ENCODE measurements at regions not wholly inside any gene's neighbourhood (a gene's known extent, or its start where the extent isn't known, plus 50 kb on each side); places are given as distances from the start of the nearest gene placed in this dataset.

DNA sequence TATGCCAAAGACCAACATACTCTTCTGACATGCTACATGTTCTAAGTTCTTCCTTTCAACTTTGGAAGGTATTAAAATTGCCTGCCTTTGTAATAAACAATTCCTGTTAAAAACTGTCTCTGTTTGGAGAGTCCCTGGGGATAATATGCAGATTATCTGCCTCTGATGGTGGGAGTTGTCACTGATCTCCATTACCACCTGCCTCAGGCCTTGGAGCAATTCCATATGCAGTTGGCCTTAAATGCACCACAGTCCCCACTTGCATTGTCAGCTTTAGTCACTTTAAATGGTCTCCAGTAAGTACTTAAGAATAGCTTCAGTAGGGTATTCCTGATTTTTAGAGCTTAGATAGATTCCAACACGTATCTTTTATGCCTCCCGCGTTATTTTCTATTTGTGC is 121.1 kb upstream of the GOLIM4 start:
- Histone ChIP-seq H3K9me3 (ENCODE audit: control insufficient read depth in 5 of 5, low read length in 5 of 5) (no peaks in the 10 kb centered on the region), H3K4me1 (ENCODE audit: control insufficient read depth in 5 of 5, insufficient read depth in 5 of 5, low read length in 5 of 5) (peaks cover 0 to 15% (median 11%) of the 10 kb centered on the region in 5 donors), H3K9ac (ENCODE audit: low read length in 5 of 5) (no peak overlapping the region), H3K27ac (ENCODE audit: low read depth, low read length) (no peak overlapping the region), H3K36me3 (ENCODE audit: control insufficient read depth in 5 of 5, insufficient read depth in 5 of 5, low read length in 5 of 5) (no peaks in the 10 kb centered on the region), H3K4me3 (ENCODE audit: low read depth in 1 of 5, low read length in 5 of 5) (no peak overlapping the region), H3K27me3 (ENCODE audit: control insufficient read depth in 5 of 5, insufficient read depth in 4 of 5, low read length in 5 of 5) (no peaks in the 10 kb centered on the region)

GRCh38 chr3:168213920-168214319 is 118.2 kb upstream of the GOLIM4 start:
- H3K4me3 ChIP-seq (ENCODE audit: low read depth in 1 of 5, low read length in 5 of 5): peak overlapping the region in 3 of 5 donors; percentile 13 to 30 (median 28)
- no peak overlapping the region for H3K9ac ChIP-seq (ENCODE audit: low read length in 5 of 5)
- H3K36me3 ChIP-seq (ENCODE audit: control insufficient read depth in 5 of 5, insufficient read depth in 5 of 5, low read length in 5 of 5): no peaks in the 10 kb centered on the region
- H3K27ac ChIP-seq (ENCODE audit: low read depth, low read length): no peak overlapping the region
- H3K4me1 ChIP-seq (ENCODE audit: control insufficient read depth in 5 of 5, insufficient read depth in 5 of 5, low read length in 5 of 5): peaks cover 0 to 17% (median 11%) of the 10 kb centered on the region in 5 donors
- no peaks in the 10 kb centered on the region for H3K27me3 ChIP-seq (ENCODE audit: control insufficient read depth in 5 of 5, insufficient read depth in 4 of 5, low read length in 5 of 5)
- H3K9me3 ChIP-seq (ENCODE audit: control insufficient read depth in 5 of 5, low read length in 5 of 5): no peaks in the 10 kb centered on the region

DNA sequence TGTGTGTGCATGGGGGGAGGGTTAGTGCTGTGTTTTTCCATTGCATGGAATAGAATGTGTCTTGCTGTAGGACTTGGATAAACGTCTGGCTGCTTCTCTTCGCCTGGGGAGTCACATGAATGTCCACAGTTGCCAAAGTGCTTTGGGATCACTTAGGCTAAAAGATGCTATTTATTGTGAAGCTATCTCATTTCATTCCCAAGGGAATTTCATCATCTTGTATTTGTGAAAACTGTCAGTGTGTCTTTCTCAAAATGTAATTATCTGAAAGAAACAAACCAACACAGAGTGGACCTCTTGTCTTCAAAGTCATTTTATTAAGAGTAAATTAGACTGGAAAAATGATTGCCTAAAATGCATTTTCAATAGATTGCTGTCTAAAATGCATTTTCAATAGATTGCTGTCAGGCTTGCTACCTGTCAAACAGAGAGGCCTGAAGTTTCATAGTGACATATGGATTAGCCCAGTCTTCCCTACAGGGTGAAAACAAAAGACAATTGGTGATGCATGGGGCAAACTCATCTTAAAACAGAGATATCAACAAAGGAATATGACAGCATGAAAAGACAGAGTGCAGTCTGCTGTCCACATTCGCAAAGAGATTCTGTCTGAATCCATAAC is 117.1 kb upstream of the GOLIM4 start:
- no peaks in the 10 kb centered on the region for H3K36me3 ChIP-seq (ENCODE audit: control insufficient read depth in 5 of 5, insufficient read depth in 5 of 5, low read length in 5 of 5)
- no peaks in the 10 kb centered on the region for H3K9me3 ChIP-seq (ENCODE audit: control insufficient read depth in 5 of 5, low read length in 5 of 5)
- H3K4me1 ChIP-seq (ENCODE audit: control insufficient read depth in 5 of 5, insufficient read depth in 5 of 5, low read length in 5 of 5): peaks cover 0 to 17% (median 11%) of the 10 kb centered on the region in 5 donors
- no peak overlapping the region for H3K4me3 ChIP-seq (ENCODE audit: low read depth in 1 of 5, low read length in 5 of 5)
- no peaks in the 10 kb centered on the region for H3K27me3 ChIP-seq (ENCODE audit: control insufficient read depth in 5 of 5, insufficient read depth in 4 of 5, low read length in 5 of 5)
- no peak overlapping the region for H3K9ac ChIP-seq (ENCODE audit: low read length in 5 of 5)
- no peak overlapping the region for H3K27ac ChIP-seq (ENCODE audit: low read depth, low read length)

- H3K4me3 ChIP-seq (ENCODE audit: low read depth in 1 of 5, low read length in 5 of 5): no peak overlapping the region
- no peak overlapping the region for H3K9ac ChIP-seq (ENCODE audit: low read length in 5 of 5)
- H3K4me1 ChIP-seq (ENCODE audit: control insufficient read depth in 5 of 5, insufficient read depth in 5 of 5, low read length in 5 of 5): no peaks in the 10 kb centered on the region
- no peaks in the 10 kb centered on the region for H3K9me3 ChIP-seq (ENCODE audit: control insufficient read depth in 5 of 5, low read length in 5 of 5)
- H3K27ac ChIP-seq (ENCODE audit: low read depth, low read length): no peak overlapping the region
- H3K27me3 ChIP-seq (ENCODE audit: control insufficient read depth in 5 of 5, insufficient read depth in 4 of 5, low read length in 5 of 5): no peaks in the 10 kb centered on the region
- no peaks in the 10 kb centered on the region for H3K36me3 ChIP-seq (ENCODE audit: control insufficient read depth in 5 of 5, insufficient read depth in 5 of 5, low read length in 5 of 5)
These were observed 109.7 kb upstream of the GOLIM4 start for GRCh38 chr3:168205451-168205850.

- no peaks in the 10 kb centered on the region for H3K4me1 ChIP-seq (ENCODE audit: control insufficient read depth in 5 of 5, insufficient read depth in 5 of 5, low read length in 5 of 5)
- H3K27me3 ChIP-seq (ENCODE audit: control insufficient read depth in 5 of 5, insufficient read depth in 4 of 5, low read length in 5 of 5): peaks cover 0 to 3% (median 0%) of the 10 kb centered on the region in 5 donors
- no peak overlapping the region for H3K9ac ChIP-seq (ENCODE audit: low read length in 5 of 5)
- H3K27ac ChIP-seq (ENCODE audit: low read depth, low read length): no peak overlapping the region
- H3K4me3 ChIP-seq (ENCODE audit: low read depth in 1 of 5, low read length in 5 of 5): no peak overlapping the region
- no peaks in the 10 kb centered on the region for H3K36me3 ChIP-seq (ENCODE audit: control insufficient read depth in 5 of 5, insufficient read depth in 5 of 5, low read length in 5 of 5)
- H3K9me3 ChIP-seq (ENCODE audit: control insufficient read depth in 5 of 5, low read length in 5 of 5): no peaks in the 10 kb centered on the region
These were observed 101.4 kb upstream of the GOLIM4 start for GRCh38 chr3:168197162-168197561.

DNA sequence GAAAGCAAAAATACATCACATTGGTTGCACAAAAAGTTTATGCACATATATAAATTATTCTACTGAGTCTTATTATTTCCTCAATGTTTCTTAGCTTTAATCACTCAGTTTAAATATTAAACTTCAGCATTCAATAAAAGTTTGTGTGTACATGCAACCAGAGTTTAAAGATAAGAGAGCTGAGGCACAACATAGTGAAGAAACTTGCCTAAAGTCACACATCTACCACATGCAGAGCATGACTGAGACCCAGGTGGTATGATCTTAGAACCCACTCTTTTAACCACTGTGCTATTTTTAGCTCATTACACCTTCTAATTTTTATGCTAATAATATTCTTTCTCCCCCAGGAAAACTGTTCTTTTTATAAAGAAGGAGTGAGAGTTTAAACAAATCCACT is 96.1 kb upstream of the GOLIM4 start:
- no peak overlapping the region for H3K27ac ChIP-seq (ENCODE audit: low read depth, low read length)
- H3K27me3 ChIP-seq (ENCODE audit: control insufficient read depth in 5 of 5, insufficient read depth in 4 of 5, low read length in 5 of 5): no peaks in the 10 kb centered on the region
- H3K36me3 ChIP-seq (ENCODE audit: control insufficient read depth in 5 of 5, insufficient read depth in 5 of 5, low read length in 5 of 5): no peaks in the 10 kb centered on the region
- no peaks in the 10 kb centered on the region for H3K9me3 ChIP-seq (ENCODE audit: control insufficient read depth in 5 of 5, low read length in 5 of 5)
- no peak overlapping the region for H3K9ac ChIP-seq (ENCODE audit: low read length in 5 of 5)
- no peaks in the 10 kb centered on the region for H3K4me1 ChIP-seq (ENCODE audit: control insufficient read depth in 5 of 5, insufficient read depth in 5 of 5, low read length in 5 of 5)
- H3K4me3 ChIP-seq (ENCODE audit: low read depth in 1 of 5, low read length in 5 of 5): no peak overlapping the region

GRCh38 chr3:168187233-168187632 is 91.5 kb upstream of the GOLIM4 start:
- Histone ChIP-seq H3K27ac (ENCODE audit: low read depth, low read length) (no peak overlapping the region), H3K9ac (ENCODE audit: low read length in 5 of 5) (no peak overlapping the region), H3K4me1 (ENCODE audit: control insufficient read depth in 5 of 5, insufficient read depth in 5 of 5, low read length in 5 of 5) (no peaks in the 10 kb centered on the region), H3K4me3 (ENCODE audit: low read depth in 1 of 5, low read length in 5 of 5) (no peak overlapping the region), H3K36me3 (ENCODE audit: control insufficient read depth in 5 of 5, insufficient read depth in 5 of 5, low read length in 5 of 5) (no peaks in the 10 kb centered on the region), H3K9me3 (ENCODE audit: control insufficient read depth in 5 of 5, low read length in 5 of 5) (no peaks in the 10 kb centered on the region), H3K27me3 (ENCODE audit: control insufficient read depth in 5 of 5, insufficient read depth in 4 of 5, low read length in 5 of 5) (no peaks in the 10 kb centered on the region)

DNA sequence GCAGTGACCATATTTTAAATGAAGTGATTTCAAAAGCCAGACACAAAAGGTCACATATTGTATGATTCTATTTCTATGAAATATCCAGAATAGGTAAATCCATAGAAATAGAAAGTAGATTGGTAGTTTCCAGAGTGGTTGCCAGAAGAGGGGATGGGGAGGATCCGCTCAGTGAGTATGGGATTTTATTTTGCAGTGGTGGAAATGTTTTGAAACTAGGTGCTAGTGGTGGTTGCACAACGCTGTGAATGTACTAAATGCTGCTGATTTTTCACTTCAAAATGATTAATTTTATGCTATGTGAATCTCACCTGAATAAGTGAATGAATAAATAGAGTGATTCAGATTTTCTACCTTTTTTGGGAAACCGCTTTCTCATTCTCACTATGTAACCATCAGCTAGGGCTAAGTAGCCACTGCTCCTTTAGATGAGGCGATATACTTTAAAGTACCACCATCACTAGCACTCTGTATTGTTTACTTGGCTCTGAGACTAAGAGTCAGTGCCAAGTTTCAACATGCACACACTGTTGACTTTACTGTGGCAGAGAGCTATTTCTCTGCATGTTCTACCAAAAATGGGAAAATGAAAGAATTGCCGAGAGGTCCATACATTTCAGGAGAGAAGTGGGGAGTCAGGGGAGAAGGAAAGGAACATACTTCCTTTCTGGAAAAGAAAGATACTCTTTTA is 90.7 kb upstream of the GOLIM4 start:
- Histone ChIP-seq H3K9me3 (ENCODE audit: control insufficient read depth in 5 of 5, low read length in 5 of 5) (no peaks in the 10 kb centered on the region), H3K27ac (ENCODE audit: low read depth, low read length) (no peak overlapping the region), H3K9ac (ENCODE audit: low read length in 5 of 5) (no peak overlapping the region), H3K4me3 (ENCODE audit: low read depth in 1 of 5, low read length in 5 of 5) (no peak overlapping the region), H3K4me1 (ENCODE audit: control insufficient read depth in 5 of 5, insufficient read depth in 5 of 5, low read length in 5 of 5) (no peaks in the 10 kb centered on the region), H3K27me3 (ENCODE audit: control insufficient read depth in 5 of 5, insufficient read depth in 4 of 5, low read length in 5 of 5) (no peaks in the 10 kb centered on the region), H3K36me3 (ENCODE audit: control insufficient read depth in 5 of 5, insufficient read depth in 5 of 5, low read length in 5 of 5) (no peaks in the 10 kb centered on the region)

DNA sequence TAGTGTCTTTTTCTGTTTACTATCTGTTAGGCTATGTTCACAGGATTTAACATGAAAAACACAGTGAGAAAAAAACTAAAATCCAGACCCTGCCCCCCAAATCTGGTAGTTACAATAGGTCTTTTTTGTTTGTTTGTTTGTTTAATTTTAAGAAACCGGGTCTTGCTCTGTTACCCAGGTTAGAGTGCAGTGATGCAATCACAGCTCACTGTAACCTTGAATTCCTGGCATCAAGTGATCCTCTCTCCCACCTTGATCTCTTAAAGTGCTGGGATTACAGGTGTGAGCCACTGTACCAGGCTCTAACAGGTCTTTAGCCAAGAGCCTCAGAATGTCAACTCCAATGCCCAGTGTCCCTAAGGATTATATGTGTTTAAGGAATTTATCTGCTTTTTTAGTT is 88.0 kb upstream of the GOLIM4 start:
- H3K36me3 ChIP-seq (ENCODE audit: control insufficient read depth in 5 of 5, insufficient read depth in 5 of 5, low read length in 5 of 5): no peaks in the 10 kb centered on the region
- no peaks in the 10 kb centered on the region for H3K4me1 ChIP-seq (ENCODE audit: control insufficient read depth in 5 of 5, insufficient read depth in 5 of 5, low read length in 5 of 5)
- no peaks in the 10 kb centered on the region for H3K9me3 ChIP-seq (ENCODE audit: control insufficient read depth in 5 of 5, low read length in 5 of 5)
- no peaks in the 10 kb centered on the region for H3K27me3 ChIP-seq (ENCODE audit: control insufficient read depth in 5 of 5, insufficient read depth in 4 of 5, low read length in 5 of 5)
- no peak overlapping the region for H3K27ac ChIP-seq (ENCODE audit: low read depth, low read length)
- H3K4me3 ChIP-seq (ENCODE audit: low read depth in 1 of 5, low read length in 5 of 5): no peak overlapping the region
- H3K9ac ChIP-seq (ENCODE audit: low read length in 5 of 5): no peak overlapping the region

DNA sequence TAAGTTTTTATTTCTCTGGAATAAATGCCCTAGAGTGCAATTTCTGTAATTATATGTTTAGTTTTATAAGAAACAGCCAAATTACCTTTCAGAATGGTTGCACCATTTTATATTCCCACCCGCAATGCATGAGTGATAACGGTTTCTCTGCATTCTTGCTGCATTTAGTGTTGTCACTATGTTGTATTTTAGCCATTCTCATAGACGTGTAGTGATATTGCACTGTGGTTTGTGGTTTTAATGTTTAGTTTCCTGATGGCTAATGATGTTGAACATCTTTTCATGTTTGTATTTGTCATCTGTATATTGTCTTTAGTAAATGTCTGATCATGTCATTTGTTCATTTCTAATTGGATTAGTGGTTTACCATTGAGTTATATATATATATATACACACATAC is 73.0 kb upstream of the GOLIM4 start:
- Histone ChIP-seq H3K9ac (ENCODE audit: low read length in 5 of 5) (no peak overlapping the region), H3K4me1 (ENCODE audit: control insufficient read depth in 5 of 5, insufficient read depth in 5 of 5, low read length in 5 of 5) (peaks cover 0 to 4% (median 0%) of the 10 kb centered on the region in 5 donors), H3K36me3 (ENCODE audit: control insufficient read depth in 5 of 5, insufficient read depth in 5 of 5, low read length in 5 of 5) (no peaks in the 10 kb centered on the region), H3K27me3 (ENCODE audit: control insufficient read depth in 5 of 5, insufficient read depth in 4 of 5, low read length in 5 of 5) (no peaks in the 10 kb centered on the region), H3K27ac (ENCODE audit: low read depth, low read length) (no peak overlapping the region), H3K4me3 (ENCODE audit: low read depth in 1 of 5, low read length in 5 of 5) (no peak overlapping the region), H3K9me3 (ENCODE audit: control insufficient read depth in 5 of 5, low read length in 5 of 5) (no peaks in the 10 kb centered on the region)
